ENCODE measurements at regions not wholly inside any gene's neighbourhood (a gene's known extent, or its start where the extent isn't known, plus 50 kb on each side); places are given as distances from the start of the nearest gene placed in this dataset.
"Not testable (repeated sequence)": the region's sequence is repeated elsewhere in the genome, so short reads cannot be mapped to it uniquely, and the experiment has no call there.

- WGBS, 2 donors: 64% methylated on average over 6 of the region's 6 CpGs
- DNase-seq: no peak
- intact Hi-C loops (cut with DNase I; ENCODE audit: low total_unique reads): no loop called here
Observed at GRCh38 chr11:82507288-82507687, 226.4 kb downstream of the FAM181B start.

GRCh38 chr11:82505379-82505778 is 228.3 kb downstream of the FAM181B start:
- intact Hi-C loops (cut with DNase I; ENCODE audit: low total_unique reads): no loop called here
- H3K27me3 ChIP-seq: no peaks in the 10 kb centered on the region
- no peaks in the 10 kb centered on the region for H3K4me1 ChIP-seq
- H3K36me3 ChIP-seq (ENCODE audit: low read depth, missing control alignments): no peaks in the 10 kb centered on the region
- no peak overlapping the region for H3K4me3 ChIP-seq
- H3K27ac ChIP-seq: no peak overlapping the region
- TF ChIP-seq CTCF (IDR thresholded peaks at IDR 0.05) (no peak), POLR2A (IDR thresholded peaks at IDR 0.05) (no peak)
- DNase-seq: no peak
- H3K9me3 ChIP-seq: no peaks in the 10 kb centered on the region
- WGBS, 2 donors: 50 to 57% methylated on average over 3 of the region's 3 CpGs

More at GRCh38 chr11:82507288-82507687, 226.4 kb downstream of the FAM181B start:
- Histone ChIP-seq H3K36me3 (ENCODE audit: low read depth, missing control alignments) (no peaks in the 10 kb centered on the region), H3K9me3 (no peaks in the 10 kb centered on the region), H3K27ac (no peak overlapping the region), H3K27me3 (no peaks in the 10 kb centered on the region), H3K4me3 (no peak overlapping the region), H3K4me1 (no peaks in the 10 kb centered on the region)
- TF ChIP-seq CTCF (IDR thresholded peaks at IDR 0.05) (no peak), POLR2A (IDR thresholded peaks at IDR 0.05) (no peak)

- H3K27ac ChIP-seq; H3K27me3 ChIP-seq; H3K36me3 ChIP-seq (ENCODE audit: low read depth, missing control alignments); H3K4me1 ChIP-seq; H3K9me3 ChIP-seq; intact Hi-C loops (cut with DNase I; ENCODE audit: low total_unique reads): not testable (repeated sequence)
- 63% methylated on average over 24 of the region's 26 CpGs; no CpG with 5 or more reads in 1 of the 2 donors for WGBS, 2 donors
- peak overlapping the region in 1 of 2 donors; percentile 23 for H3K4me3 ChIP-seq
- peak; percentile 14 for DNase-seq
Observed at GRCh38 chr11:82501174-82501573, 232.5 kb downstream of the FAM181B start.

- Histone ChIP-seq H3K4me1 (no peaks in the 10 kb centered on the region), H3K9me3 (no peaks in the 10 kb centered on the region), H3K27ac (no peak overlapping the region), H3K36me3 (ENCODE audit: low read depth, missing control alignments) (no peaks in the 10 kb centered on the region), H3K27me3 (no peaks in the 10 kb centered on the region), H3K4me3 (no peak overlapping the region)
- WGBS, 2 donors: 56 to 71% methylated on average over 3 of the region's 3 CpGs
- DNase-seq: no peak
- peak in 1 of 3 experiments; percentile 23 for TF ChIP-seq CTCF (IDR thresholded peaks at IDR 0.05)
- no peak for TF ChIP-seq POLR2A (IDR thresholded peaks at IDR 0.05)
- intact Hi-C loops (cut with DNase I; ENCODE audit: low total_unique reads): no loop called here
Observed at GRCh38 chr11:82494988-82495432, 238.7 kb downstream of the FAM181B start.

GRCh38 chr11:82474876-82475275 is 258.8 kb downstream of the FAM181B start:
- TF ChIP-seq CTCF (IDR thresholded peaks at IDR 0.05) (no peak), POLR2A (IDR thresholded peaks at IDR 0.05) (no peak)
- H3K4me3 ChIP-seq: no peak overlapping the region
- H3K9me3 ChIP-seq: no peaks in the 10 kb centered on the region
- DNase-seq: no peak
- intact Hi-C loops (cut with DNase I; ENCODE audit: low total_unique reads): no loop called here
- no peaks in the 10 kb centered on the region for H3K4me1 ChIP-seq
- H3K36me3 ChIP-seq (ENCODE audit: low read depth, missing control alignments): no peaks in the 10 kb centered on the region
- H3K27ac ChIP-seq: no peak overlapping the region
- WGBS, 2 donors: 74 to 79% methylated on average over 3 of the region's 3 CpGs
- H3K27me3 ChIP-seq: no peaks in the 10 kb centered on the region
